Stimulated activated effector memory CD8-positive, alpha-beta T cell treated with anti-CD3 and anti-CD28 coated beads, Interleukin-12 subunit alpha, Interleukin-12 subunit beta, amount 100 ng/mL, for 72 hours (primary cell): ENCODE measurements at regions not wholly inside any gene's neighbourhood (a gene's known extent, or its start where the extent isn't known, plus 50 kb on each side); places are given as distances from the start of the nearest gene placed in this dataset.
"Not testable (repeated sequence)": the region's sequence is repeated elsewhere in the genome, so short reads cannot be mapped to it uniquely, and the experiment has no call there.

Experiments used
- ATAC-seq: fragments of 150-1000 bp; cut with Tn5 transposase; 2 replicates; pipeline ENCODE4 v1.10.0; 2021
- DNase-seq, 2 donors: peaks; one replicate each; pipeline ENCODE4 v3.0.0; 2021 to 2022; ENCODE audit warnings: low spot score in 2 of 2
- H3K27ac Mint-ChIP-seq: one replicate; pipeline ENCODE4 v1.8.0; 2022; ENCODE audit warnings: mild to moderate bottlenecking, mixed read lengths
- H3K36me3 Mint-ChIP-seq: one replicate; pipeline ENCODE4 v1.8.0; 2022; ENCODE audit warnings: mild to moderate bottlenecking, mixed read lengths
- H3K4me1 Mint-ChIP-seq: one replicate; pipeline ENCODE4 v1.8.0; 2022; ENCODE audit warnings: mixed read lengths
- H3K4me3 Mint-ChIP-seq: one replicate; pipeline ENCODE4 v1.8.0; 2022; ENCODE audit warnings: mild to moderate bottlenecking, mixed read lengths
- H3K9me3 Mint-ChIP-seq: one replicate; pipeline ENCODE4 v1.8.0; 2022; ENCODE audit warnings: mixed read lengths

GRCh38 chr7:89680161-89680560 lies 474.1 kb upstream of the STEAP1 start:
- H3K4me3 Mint-ChIP-seq: no peak overlapping the region
- no peaks in the 10 kb centered on the region for H3K36me3 Mint-ChIP-seq
- no peaks in the 10 kb centered on the region for H3K4me1 Mint-ChIP-seq
- H3K9me3 Mint-ChIP-seq: peaks cover 6% of the 10 kb centered on the region
- no peak overlapping the region for H3K27ac Mint-ChIP-seq
- ATAC-seq: no peak
- DNase-seq: no peak

DNA sequence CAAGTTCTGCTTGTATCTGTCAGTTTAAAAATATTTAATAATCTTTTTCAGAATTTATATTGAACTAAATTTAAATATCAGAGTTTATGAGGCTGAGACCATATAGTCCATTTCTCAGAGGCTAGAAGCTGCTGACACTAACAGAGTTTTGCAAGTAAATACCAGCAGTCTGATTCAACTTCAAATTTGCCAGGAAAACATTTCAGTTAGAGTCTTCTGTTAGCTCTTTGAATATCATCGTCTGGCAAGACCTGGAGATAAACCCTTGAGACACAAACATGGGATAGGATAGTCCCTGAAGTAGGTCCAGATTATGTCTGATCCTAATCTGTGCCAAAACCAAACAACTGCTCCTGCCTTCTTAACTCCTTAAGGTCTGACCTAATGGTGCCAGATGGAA lies 472.8 kb upstream of the STEAP1 start:
- ATAC-seq: no peak
- no peak for DNase-seq
- Mint-ChIP-seq H3K4me3 (no peak overlapping the region), H3K4me1 (no peaks in the 10 kb centered on the region), H3K27ac (no peak overlapping the region), H3K9me3 (peaks cover 6% of the 10 kb centered on the region), H3K36me3 (no peaks in the 10 kb centered on the region)

DNA sequence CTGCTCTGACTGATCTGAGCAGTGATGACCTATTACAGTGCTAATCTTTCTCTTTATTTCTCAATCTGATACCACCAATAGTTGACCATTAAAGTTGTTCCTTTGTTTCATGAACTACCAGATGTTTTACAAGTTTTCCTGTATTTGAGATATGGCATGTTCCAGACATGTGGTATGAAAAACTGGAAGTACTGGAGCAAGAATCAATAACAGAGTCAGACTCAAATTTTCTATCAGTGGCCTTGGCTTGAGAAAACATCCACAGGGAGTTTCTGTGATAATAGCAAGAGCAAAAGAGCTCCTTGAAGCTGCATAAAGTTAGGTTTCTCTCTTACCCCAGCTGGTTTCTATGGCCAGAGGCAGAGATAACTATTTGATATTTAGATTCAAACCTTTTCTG lies 469.0 kb upstream of the STEAP1 start:
- H3K36me3 Mint-ChIP-seq: no peaks in the 10 kb centered on the region
- DNase-seq (no peak), ATAC-seq (no peak)
- H3K27ac Mint-ChIP-seq: no peak overlapping the region
- H3K9me3 Mint-ChIP-seq: peaks cover 6% of the 10 kb centered on the region
- H3K4me1 Mint-ChIP-seq: no peaks in the 10 kb centered on the region
- H3K4me3 Mint-ChIP-seq: no peak overlapping the region

DNA sequence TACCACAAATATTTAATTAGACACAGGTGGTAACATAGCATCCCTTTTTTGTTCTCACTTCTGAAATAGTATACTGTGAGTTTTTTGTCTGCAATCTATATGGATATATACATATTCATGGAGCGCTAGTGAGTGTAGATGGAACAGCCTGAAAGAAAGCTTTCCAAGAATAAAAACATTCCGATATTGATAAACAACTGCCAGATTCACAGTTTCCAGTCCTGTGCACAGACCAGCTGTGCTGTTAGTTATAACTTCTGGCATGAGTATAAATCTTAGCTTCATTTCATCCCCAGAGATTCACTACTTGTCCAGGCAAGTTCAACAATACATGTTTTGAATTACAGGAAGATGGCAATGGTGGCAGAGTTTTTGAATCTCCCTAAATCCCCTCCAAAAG lies 467.1 kb upstream of the STEAP1 start:
- H3K36me3 Mint-ChIP-seq: no peaks in the 10 kb centered on the region
- no peak overlapping the region for H3K4me3 Mint-ChIP-seq
- DNase-seq: no peak
- no peak for ATAC-seq
- H3K4me1 Mint-ChIP-seq: no peaks in the 10 kb centered on the region
- no peak overlapping the region for H3K27ac Mint-ChIP-seq
- peaks cover 6% of the 10 kb centered on the region for H3K9me3 Mint-ChIP-seq

DNA sequence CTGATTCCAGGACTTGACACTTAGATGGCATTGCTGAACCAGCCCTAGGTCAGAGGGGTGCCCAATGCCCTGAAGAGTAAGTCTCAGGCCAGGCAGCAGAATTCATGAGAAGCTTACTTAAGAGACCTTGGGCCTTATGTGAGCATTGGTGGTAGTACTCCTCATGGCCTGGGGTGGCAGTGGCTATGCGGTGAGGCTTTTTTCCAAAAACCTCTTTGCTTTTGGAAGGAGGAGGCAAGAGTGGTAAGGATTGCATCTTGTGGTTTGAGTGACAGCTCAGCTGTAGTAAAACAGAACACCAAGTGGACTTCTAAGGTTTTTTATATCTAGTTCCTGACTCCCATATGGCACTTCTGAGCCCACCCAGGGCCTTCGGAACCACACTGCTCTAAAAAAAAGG lies 459.0 kb upstream of the STEAP1 start:
- Mint-ChIP-seq H3K4me3 (no peak overlapping the region), H3K4me1 (no peaks in the 10 kb centered on the region), H3K36me3 (no peaks in the 10 kb centered on the region), H3K9me3 (peaks cover 24% of the 10 kb centered on the region), H3K27ac (no peak overlapping the region)
- DNase-seq: no peak
- no peak for ATAC-seq

- Mint-ChIP-seq H3K4me3 (no peak overlapping the region), H3K4me1 (no peaks in the 10 kb centered on the region), H3K9me3 (peaks cover 11% of the 10 kb centered on the region), H3K36me3 (no peaks in the 10 kb centered on the region), H3K27ac (no peak overlapping the region)
- DNase-seq (no peak), ATAC-seq (no peak)
Observed at GRCh38 chr7:89714131-89714530, 440.1 kb upstream of the STEAP1 start.

DNA sequence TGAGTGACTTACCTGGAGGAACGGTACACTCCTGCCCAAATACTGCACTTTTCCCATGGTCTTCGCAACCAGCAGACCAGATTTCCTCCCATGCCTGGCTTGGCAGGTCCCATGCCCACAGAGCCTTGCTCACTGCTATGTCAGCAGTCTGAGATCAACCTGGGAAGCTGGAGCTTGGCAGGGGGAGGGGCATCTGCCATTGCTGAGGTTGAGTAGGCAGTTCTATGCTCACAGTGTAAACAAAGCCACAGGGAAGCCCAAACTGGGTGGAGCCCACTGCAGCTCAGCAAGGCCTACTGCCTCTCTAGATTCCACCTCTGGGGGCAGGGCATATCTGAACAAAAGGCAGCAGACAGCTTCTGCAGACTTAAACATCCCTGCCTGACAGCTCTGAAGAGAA lies 435.3 kb upstream of the STEAP1 start:
- H3K27ac Mint-ChIP-seq, H3K4me1 Mint-ChIP-seq, H3K4me3 Mint-ChIP-seq, DNase-seq, H3K36me3 Mint-ChIP-seq, ATAC-seq: not testable (repeated sequence)
- peaks cover 12% of the 10 kb centered on the region for H3K9me3 Mint-ChIP-seq

DNA sequence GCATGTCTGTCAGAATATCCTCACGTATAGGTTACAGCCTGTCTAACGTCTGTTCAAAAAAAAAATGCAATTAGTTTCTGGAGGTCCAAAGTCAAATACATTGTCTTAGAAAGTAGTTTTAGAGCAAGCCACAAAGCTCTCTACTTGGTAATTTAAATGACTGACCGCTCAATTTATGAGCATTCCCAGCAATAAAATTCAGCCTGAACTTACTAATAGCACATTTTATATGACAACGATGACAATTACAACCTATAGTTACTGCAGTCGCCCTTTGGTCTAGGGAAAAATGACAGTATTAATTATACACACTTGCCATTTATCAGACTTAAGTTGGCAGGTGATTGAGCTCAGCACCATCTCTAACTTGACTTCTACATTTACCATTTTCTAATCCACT lies 425.8 kb upstream of the STEAP1 start:
- no peak for ATAC-seq
- Mint-ChIP-seq H3K4me1 (no peaks in the 10 kb centered on the region), H3K4me3 (no peak overlapping the region), H3K9me3 (peaks cover 15% of the 10 kb centered on the region), H3K36me3 (no peaks in the 10 kb centered on the region), H3K27ac (no peak overlapping the region)
- DNase-seq: no peak

DNA sequence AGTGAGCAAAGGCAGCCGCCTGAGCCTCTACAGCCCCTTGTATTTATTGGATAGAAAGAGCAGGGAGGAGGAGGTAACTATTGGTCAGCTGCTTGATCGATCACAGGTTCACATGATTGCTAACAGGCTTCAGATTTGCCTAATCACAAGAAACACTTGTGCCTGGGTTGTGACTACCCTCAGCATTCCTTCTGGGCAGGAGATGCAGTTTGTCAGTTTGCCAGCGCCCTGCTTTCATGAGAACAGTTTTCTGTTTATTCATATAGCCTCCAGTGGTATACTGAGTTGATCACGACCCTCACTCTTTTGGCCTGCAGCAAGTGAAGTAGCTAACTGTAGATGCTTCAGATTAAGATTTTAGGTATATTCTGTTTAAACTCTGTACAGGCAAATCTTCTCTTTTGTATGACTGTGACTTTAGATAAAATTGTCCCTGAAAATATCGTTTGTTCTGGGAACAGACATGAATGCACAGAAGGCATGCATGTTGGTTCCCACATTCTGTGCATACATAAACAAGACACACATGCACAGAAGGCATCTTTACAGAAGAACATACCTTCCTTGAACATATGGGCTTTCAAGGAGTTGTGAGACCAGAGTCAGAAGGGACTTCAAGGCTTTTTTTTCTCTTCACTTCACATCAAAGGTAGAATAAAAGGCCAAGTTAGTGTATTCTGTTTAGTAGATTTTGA lies 422.4 kb upstream of the STEAP1 start:
- Mint-ChIP-seq H3K27ac (no peak overlapping the region), H3K9me3 (peaks cover 21% of the 10 kb centered on the region), H3K4me3 (no peak overlapping the region), H3K4me1 (no peaks in the 10 kb centered on the region), H3K36me3 (no peaks in the 10 kb centered on the region)
- no peak for ATAC-seq
- no peak for DNase-seq

DNA sequence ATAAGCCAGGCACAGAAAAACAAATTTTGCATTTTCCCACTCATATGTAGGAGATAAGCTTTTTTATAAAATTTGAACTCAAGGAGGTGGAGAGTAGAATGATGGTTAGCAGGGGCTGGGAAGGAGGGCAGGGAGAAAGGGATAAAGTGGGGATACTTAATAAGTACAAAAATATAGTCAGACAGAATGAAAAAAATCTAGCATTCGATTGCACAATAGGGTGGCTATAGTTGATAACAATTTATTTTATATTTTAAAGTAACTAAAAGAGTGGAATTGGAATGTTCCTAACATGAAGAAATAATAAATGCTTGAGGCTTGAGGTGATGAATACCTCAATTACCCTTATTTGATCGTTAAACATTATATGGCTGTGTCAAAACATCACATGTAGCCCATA lies 415.7 kb upstream of the STEAP1 start:
- Mint-ChIP-seq H3K4me3 (no peak overlapping the region), H3K36me3 (no peaks in the 10 kb centered on the region), H3K4me1 (no peaks in the 10 kb centered on the region), H3K9me3 (peaks cover 10% of the 10 kb centered on the region), H3K27ac (no peak overlapping the region)
- DNase-seq (no peak), ATAC-seq (no peak)

- no peak for ATAC-seq
- Mint-ChIP-seq H3K9me3 (peaks cover 5% of the 10 kb centered on the region), H3K27ac (no peak overlapping the region), H3K4me1 (no peaks in the 10 kb centered on the region), H3K4me3 (no peak overlapping the region), H3K36me3 (no peaks in the 10 kb centered on the region)
- no peak for DNase-seq
Observed at GRCh38 chr7:89757910-89758309, 396.4 kb upstream of the STEAP1 start.

- no peak overlapping the region for H3K27ac Mint-ChIP-seq
- H3K4me1 Mint-ChIP-seq: no peaks in the 10 kb centered on the region
- ATAC-seq: peak; percentile 49
- no peak overlapping the region for H3K4me3 Mint-ChIP-seq
- peaks cover 5% of the 10 kb centered on the region for H3K9me3 Mint-ChIP-seq
- no peak for DNase-seq
- H3K36me3 Mint-ChIP-seq: no peaks in the 10 kb centered on the region
Observed at GRCh38 chr7:89760690-89761089, 393.6 kb upstream of the STEAP1 start.

GRCh38 chr7:89761173-89761572 lies 393.1 kb upstream of the STEAP1 start:
- Mint-ChIP-seq H3K27ac (no peak overlapping the region), H3K4me1 (no peaks in the 10 kb centered on the region), H3K9me3 (peaks cover 5% of the 10 kb centered on the region), H3K36me3 (no peaks in the 10 kb centered on the region), H3K4me3 (no peak overlapping the region)
- no peak for DNase-seq
- peak; percentile 62 for ATAC-seq

DNA sequence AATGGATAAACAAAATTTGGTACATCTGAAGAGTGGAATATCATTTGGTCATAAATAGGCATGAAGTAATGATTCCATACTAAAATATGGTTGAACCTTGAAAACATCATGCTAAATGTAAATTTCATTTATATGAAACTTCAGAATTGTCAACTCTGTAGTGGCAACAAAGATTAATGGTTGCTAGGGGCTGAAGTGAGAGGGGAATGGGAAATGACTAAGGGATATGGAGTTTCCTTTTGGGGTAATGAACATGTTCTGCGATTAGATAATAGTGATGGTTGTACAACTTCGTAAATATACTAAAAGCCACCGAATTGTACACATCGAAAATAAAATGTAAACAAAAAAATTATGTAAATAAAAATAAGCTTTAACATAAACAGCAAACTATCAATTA lies 384.1 kb upstream of the STEAP1 start:
- no peak overlapping the region for H3K4me3 Mint-ChIP-seq
- no peaks in the 10 kb centered on the region for H3K9me3 Mint-ChIP-seq
- no peak overlapping the region for H3K27ac Mint-ChIP-seq
- no peaks in the 10 kb centered on the region for H3K4me1 Mint-ChIP-seq
- DNase-seq (no peak), ATAC-seq (no peak)
- no peaks in the 10 kb centered on the region for H3K36me3 Mint-ChIP-seq

DNA sequence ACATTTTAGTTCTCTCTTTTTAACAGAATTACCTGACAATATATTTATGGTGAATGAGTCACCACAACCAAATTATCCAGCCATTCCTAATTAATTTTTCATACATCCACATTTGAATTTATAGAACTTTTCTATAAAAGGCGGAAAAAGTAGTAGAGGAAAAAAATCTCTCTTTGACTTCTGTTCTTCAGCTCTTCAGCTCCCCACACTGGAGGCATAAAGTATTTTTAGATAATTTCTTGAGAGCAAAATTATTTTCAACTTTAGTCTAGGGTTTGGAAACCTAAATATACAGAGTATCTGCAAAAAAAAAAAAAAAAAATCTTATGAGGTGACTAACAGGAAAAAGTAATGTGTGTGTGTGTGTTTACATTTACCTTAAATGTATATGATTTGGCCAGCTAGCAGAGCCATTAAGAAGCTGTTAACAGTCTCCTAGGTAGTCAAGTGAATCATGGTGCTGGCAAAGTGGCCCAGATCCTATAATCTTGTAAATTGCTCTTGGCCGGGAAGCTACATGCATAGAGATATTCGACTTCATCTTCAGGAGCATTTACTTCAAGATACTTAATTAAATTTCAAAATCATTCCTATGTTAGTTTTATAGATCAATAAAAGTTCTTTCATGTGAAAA lies 383.1 kb upstream of the STEAP1 start:
- Mint-ChIP-seq H3K4me1 (no peaks in the 10 kb centered on the region), H3K4me3 (no peak overlapping the region), H3K9me3 (peaks cover 4% of the 10 kb centered on the region), H3K36me3 (no peaks in the 10 kb centered on the region), H3K27ac (no peak overlapping the region)
- ATAC-seq (no peak), DNase-seq (no peak)

GRCh38 chr7:89772276-89772675 lies 382.0 kb upstream of the STEAP1 start:
- Mint-ChIP-seq H3K36me3 (no peaks in the 10 kb centered on the region), H3K4me1 (no peaks in the 10 kb centered on the region), H3K27ac (no peak overlapping the region), H3K9me3 (peaks cover 8% of the 10 kb centered on the region), H3K4me3 (no peak overlapping the region)
- DNase-seq: no peak
- no peak for ATAC-seq
